Endothelial cell (in vitro differentiated cells): ENCODE measurements at regions not wholly inside any gene's neighbourhood (a gene's known extent, or its start where the extent isn't known, plus 50 kb on each side); places are given as distances from the start of the nearest gene placed in this dataset.

Experiments
- DNase-seq: peaks from one replicate; pipeline ENCODE4 v3.0.0; 2021; ENCODE audit warnings: low spot score
- H3K27ac Mint-ChIP-seq: one replicate; pipeline ENCODE4 v1.8.0; 2021; ENCODE audit warnings: mixed read lengths, inconsistent platforms; ENCODE audit not compliant: unreplicated experiment
- H3K27me3 Mint-ChIP-seq: one replicate; pipeline ENCODE4 v1.8.0; 2021; ENCODE audit warnings: mild to moderate bottlenecking, moderate library complexity, mixed read lengths, inconsistent platforms; ENCODE audit not compliant: unreplicated experiment
- H3K36me3 Mint-ChIP-seq: one replicate; pipeline ENCODE4 v1.8.0; 2021; ENCODE audit warnings: mild to moderate bottlenecking, low read depth, mixed read lengths, inconsistent platforms; ENCODE audit not compliant: unreplicated experiment
- H3K4me1 Mint-ChIP-seq: one replicate; pipeline ENCODE4 v1.8.0; 2021; ENCODE audit warnings: mild to moderate bottlenecking, mixed read lengths, inconsistent platforms; ENCODE audit not compliant: unreplicated experiment
- H3K4me3 Mint-ChIP-seq: one replicate; pipeline ENCODE4 v1.8.0; 2021; ENCODE audit warnings: mild to moderate bottlenecking, mixed read lengths, inconsistent platforms; ENCODE audit not compliant: unreplicated experiment
- H3K9me3 Mint-ChIP-seq: one replicate; pipeline ENCODE4 v1.8.0; 2021; ENCODE audit warnings: mixed read lengths, inconsistent platforms; ENCODE audit not compliant: unreplicated experiment
- CTCF ChIP-seq: fragments of 200-600 bp; sonication (generic); IDR thresholded peaks from one replicate; pipeline ENCODE4 v1.5.0; 2021; ENCODE audit warnings: antibody characterized with exemption; ENCODE audit not compliant: unreplicated experiment

DNA sequence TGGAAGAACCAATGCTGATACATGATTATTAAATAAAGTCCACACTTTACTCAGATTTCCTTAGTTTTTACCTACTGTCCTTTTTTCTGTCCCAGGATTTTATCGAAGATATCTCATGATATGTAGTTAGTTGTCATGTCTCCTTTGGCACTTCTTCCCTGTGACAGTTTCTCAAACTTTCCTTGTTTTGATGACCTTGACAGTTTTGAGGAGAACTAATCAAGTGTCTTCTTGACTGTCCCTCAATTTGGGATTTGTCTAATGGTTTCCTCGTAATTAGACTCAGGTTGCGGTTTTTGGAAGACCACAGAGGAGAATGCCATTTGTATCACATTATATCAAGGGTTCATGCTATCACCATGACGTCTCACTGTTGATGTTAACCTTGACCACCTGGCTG lies 483.1 kb upstream of the ZNF608 start:
- Mint-ChIP-seq H3K4me3 (no peak overlapping the region), H3K9me3 (no peaks in the 10 kb centered on the region), H3K27me3 (no peaks in the 10 kb centered on the region), H3K36me3 (no peaks in the 10 kb centered on the region), H3K4me1 (no peaks in the 10 kb centered on the region), H3K27ac (no peak overlapping the region)
- TF ChIP-seq CTCF, result no peak
- DNase-seq, result no peak

GRCh38 chr5:125232779-125233230 lies 486.4 kb upstream of the ZNF608 start:
- H3K4me3 Mint-ChIP-seq, result no peak overlapping the region
- no peak for DNase-seq
- TF ChIP-seq CTCF, result no peak
- no peaks in the 10 kb centered on the region for H3K9me3 Mint-ChIP-seq
- no peak overlapping the region for H3K27ac Mint-ChIP-seq
- H3K36me3 Mint-ChIP-seq, result no peaks in the 10 kb centered on the region
- no peaks in the 10 kb centered on the region for H3K4me1 Mint-ChIP-seq
- H3K27me3 Mint-ChIP-seq, result no peaks in the 10 kb centered on the region

- no peak overlapping the region for H3K4me3 Mint-ChIP-seq
- DNase-seq, result no peak
- no peak for TF ChIP-seq CTCF
- no peaks in the 10 kb centered on the region for H3K36me3 Mint-ChIP-seq
- no peaks in the 10 kb centered on the region for H3K9me3 Mint-ChIP-seq
- H3K27ac Mint-ChIP-seq, result no peak overlapping the region
- no peaks in the 10 kb centered on the region for H3K27me3 Mint-ChIP-seq
- peaks cover 5% of the 10 kb centered on the region for H3K4me1 Mint-ChIP-seq
These were observed 487.5 kb upstream of the ZNF608 start for GRCh38 chr5:125233944-125234343.

DNA sequence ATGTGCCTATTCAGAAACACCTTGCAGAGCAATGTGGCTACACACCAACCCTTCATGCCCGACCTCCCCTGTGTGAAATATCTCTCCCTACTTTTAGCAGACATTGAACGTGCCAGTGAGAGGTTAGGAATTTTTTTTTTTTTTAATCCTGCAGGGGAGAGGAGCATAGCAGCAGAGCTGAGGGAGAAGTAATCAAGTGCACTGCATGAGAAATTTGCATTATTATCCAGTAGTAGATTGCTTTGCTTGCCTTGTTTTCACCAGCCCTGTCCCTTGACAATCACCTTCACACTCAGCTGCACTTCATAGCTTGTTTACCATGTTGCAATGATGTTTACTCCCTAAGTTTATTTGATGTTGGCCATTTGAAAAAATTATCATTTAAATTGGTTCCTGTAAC lies 489.6 kb upstream of the ZNF608 start:
- Mint-ChIP-seq H3K4me1 (peaks cover 5% of the 10 kb centered on the region), H3K4me3 (no peak overlapping the region), H3K27ac (no peak overlapping the region), H3K9me3 (peaks cover 5% of the 10 kb centered on the region), H3K36me3 (no peaks in the 10 kb centered on the region), H3K27me3 (no peaks in the 10 kb centered on the region)
- TF ChIP-seq CTCF, result no peak
- DNase-seq, result no peak

DNA sequence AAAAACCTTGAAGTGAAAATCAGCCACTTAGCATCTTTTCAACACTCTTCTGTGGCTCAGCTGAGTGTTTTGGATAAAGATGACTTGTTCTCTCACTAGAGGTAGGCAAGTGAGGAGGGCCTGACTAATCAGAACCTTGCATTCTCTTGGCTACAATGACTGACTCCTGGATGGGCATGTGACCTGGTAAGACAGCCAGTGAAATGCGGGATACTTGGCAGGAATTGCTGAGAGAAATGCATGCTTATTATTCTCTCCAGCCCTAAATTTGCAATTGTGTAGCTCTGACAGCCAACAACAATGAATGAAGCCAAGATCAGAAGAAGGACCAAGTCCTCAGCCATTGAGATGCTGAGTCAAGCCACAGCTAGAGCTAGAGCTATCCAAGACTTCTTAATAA lies 490.5 kb upstream of the ZNF608 start:
- H3K4me1 Mint-ChIP-seq, result peaks cover 5% of the 10 kb centered on the region
- H3K27ac Mint-ChIP-seq, result no peak overlapping the region
- H3K36me3 Mint-ChIP-seq, result no peaks in the 10 kb centered on the region
- no peak for TF ChIP-seq CTCF
- H3K9me3 Mint-ChIP-seq, result peaks cover 5% of the 10 kb centered on the region
- H3K27me3 Mint-ChIP-seq, result no peaks in the 10 kb centered on the region
- H3K4me3 Mint-ChIP-seq, result no peak overlapping the region
- no peak for DNase-seq
